Fibroblast of mammary gland (primary cell): ENCODE measurements at regions not wholly inside any gene's neighbourhood (a gene's known extent, or its start where the extent isn't known, plus 50 kb on each side); places are given as distances from the start of the nearest gene placed in this dataset.
A peak's percentile ranks its signal among the peaks of the same experiment; 100 is the strongest.

ENCODE experiments used
- DNase-seq: peaks from one replicate; pipeline ENCODE4 v3.0.0-alpha.2; 2010; ENCODE audit warnings: low read depth
- H3K4me3 ChIP-seq: 2 replicates; pipeline ENCODE4 v1.5.1; 2011; ENCODE audit warnings: low read depth, mild to moderate bottlenecking, low read length, moderate library complexity; ENCODE audit not compliant: control insufficient read depth
- TF ChIP-seq, protein P1 (sequence below): conservative IDR thresholded peaks from 2 replicates; pipeline ENCODE4 v1.5.1; 2011; ENCODE audit warnings: low read depth, low read length, inconsistent platforms; ENCODE audit not compliant: control insufficient read depth, insufficient read depth

DNA sequence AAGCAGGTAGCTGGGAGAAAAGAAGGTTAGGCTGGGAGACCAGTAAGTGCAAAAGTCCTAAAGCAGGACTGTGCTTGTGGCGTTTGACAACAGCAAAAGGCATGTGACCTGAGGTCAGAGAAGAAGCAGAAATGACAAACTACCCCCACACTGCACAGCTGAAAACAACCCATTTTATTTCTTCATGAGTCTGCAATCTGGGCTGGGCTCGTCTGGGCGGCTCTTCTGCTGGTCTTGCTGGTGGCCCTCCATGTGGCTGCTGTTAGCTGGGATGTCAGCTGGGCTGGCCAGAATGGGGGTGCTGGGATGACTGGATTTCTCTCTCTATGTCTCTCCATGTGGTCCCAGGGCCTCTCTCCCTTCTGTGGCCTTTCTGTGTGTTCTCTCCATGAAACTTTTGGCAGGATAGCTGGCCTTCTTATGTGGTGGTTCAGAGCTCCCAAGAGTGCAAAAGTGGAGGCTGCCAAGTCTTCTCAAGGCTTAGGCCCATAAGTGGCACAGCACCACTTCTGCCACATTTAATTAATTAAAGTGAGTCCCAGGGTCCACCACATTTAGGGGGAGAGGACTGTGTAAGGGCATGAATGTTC, 128.6 kb downstream of the RIPK4 start:
- DNase-seq, result no peak
- H3K4me3 ChIP-seq, result no peak overlapping the region
- TF ChIP-seq, protein P1, sequence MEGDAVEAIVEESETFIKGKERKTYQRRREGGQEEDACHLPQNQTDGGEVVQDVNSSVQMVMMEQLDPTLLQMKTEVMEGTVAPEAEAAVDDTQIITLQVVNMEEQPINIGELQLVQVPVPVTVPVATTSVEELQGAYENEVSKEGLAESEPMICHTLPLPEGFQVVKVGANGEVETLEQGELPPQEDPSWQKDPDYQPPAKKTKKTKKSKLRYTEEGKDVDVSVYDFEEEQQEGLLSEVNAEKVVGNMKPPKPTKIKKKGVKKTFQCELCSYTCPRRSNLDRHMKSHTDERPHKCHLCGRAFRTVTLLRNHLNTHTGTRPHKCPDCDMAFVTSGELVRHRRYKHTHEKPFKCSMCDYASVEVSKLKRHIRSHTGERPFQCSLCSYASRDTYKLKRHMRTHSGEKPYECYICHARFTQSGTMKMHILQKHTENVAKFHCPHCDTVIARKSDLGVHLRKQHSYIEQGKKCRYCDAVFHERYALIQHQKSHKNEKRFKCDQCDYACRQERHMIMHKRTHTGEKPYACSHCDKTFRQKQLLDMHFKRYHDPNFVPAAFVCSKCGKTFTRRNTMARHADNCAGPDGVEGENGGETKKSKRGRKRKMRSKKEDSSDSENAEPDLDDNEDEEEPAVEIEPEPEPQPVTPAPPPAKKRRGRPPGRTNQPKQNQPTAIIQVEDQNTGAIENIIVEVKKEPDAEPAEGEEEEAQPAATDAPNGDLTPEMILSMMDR, result no peak

DNA sequence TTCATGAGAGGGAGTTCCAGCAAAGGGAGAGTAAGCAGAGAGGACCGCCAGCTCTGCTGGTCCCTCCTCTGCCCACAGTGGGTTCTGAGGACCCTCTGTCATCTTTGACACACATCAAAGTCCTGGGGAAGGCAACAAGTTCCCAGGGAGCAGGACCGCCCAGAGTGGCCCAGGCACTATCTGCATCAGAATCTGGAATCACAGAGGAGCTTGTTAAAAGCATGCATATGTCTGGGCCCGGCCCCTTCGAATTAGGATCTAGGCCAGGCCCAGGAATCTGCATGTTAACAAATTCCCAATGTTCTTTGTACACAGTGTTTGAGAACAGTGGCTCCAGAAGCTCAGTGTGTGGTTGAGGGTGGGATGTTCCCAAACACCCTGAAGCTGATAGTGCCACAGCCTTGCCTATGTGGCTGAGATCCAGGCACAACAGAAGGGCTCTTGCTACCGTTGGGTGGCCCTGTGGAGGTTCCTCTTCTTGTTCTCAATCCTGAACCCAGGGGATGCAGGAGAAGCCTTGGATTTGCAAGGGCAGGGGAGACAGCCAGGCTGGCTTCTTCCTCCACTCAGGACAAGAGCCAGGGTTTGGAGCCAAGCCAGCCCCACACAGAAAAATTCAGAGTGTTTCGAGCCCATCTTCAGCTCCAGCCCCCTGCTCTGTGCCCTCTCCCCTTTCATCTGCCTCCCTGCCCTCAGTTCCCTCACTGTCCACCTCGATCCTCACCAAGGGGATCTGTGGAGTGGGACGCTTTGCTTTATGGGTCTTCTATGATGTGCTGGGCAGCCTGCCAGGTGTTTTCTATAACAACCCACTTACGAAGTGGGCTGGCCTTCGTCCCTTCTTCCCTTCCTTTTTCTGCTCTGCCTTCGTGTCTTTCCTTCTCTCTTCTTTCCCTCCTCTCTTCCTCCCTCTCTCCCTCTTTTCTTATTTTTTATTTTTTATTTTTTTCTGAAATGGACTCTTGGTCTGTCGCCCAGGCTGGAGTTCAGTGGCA, 129.0 kb upstream of the TMPRSS2 start:
- TF ChIP-seq, protein P1, result no peak
- no peak for DNase-seq
- no peak overlapping the region for H3K4me3 ChIP-seq

DNA sequence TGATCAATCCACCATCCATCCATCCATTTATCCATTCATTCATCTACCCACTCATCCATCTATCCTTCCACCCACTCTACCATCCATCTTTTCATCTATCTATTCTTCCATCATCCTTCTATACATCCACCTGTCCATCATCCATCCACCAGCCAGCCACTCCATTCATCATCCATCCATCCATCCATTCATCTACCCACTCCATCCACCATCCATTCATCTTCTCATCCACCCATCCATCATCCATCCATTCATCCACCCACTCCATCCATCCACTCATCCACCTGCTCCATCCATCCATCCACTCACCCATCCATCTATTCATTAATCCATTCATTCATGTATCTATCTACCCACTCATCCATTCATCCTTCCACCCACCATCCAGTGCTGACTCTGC, 127.9 kb upstream of the TMPRSS2 start:
- TF ChIP-seq, protein P1, result no peak
- DNase-seq, result no peak
- H3K4me3 ChIP-seq, result no peak overlapping the region

DNA sequence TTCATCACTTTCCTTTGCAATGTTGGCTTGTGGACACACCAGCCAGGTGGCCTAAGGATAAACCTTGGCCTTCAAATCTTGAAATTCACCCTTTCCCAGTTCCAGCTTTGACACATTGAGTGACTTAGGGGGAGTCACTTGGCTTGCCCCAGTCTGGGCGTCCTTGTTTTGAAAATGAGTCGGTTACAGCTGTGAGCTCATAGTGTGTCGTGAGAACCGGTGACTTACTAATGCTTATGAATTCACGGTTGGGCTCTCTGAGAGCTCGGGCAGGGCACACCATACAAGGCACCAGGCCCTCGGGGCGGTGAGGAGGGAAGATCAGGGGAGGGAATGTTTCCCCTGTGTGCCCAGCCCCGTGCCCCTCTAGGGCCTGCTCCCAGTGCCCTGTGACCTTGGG, 126.9 kb upstream of the TMPRSS2 start:
- DNase-seq, result peak; percentile 91
- TF ChIP-seq, protein P1, result no peak
- no peak overlapping the region for H3K4me3 ChIP-seq

DNA sequence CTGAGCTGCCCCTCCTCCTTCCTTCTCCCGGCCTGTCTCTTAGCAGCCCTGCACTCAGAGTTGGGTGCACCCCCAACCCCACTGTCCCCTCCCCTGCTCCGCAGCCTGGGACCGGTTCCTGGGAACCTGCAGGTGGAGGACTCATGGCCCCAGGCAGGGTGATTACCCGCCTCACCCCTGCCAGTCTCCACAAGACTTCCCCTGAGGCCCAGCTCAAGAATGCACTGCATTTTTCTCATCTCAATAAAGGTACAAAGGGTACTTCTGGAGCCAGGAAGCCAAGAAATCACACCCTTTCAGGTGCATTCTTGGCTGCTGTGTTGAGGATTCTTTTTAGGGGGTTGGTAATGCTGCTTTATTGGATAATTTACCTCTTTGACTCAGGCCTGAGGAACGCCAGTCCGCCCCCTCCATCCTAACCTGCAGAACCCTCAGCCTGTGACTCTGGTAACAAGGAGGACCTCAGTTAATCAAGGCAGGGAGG, 126.3 kb upstream of the TMPRSS2 start:
- no peak for DNase-seq
- no peak overlapping the region for H3K4me3 ChIP-seq
- TF ChIP-seq, protein P1, result no peak

DNA sequence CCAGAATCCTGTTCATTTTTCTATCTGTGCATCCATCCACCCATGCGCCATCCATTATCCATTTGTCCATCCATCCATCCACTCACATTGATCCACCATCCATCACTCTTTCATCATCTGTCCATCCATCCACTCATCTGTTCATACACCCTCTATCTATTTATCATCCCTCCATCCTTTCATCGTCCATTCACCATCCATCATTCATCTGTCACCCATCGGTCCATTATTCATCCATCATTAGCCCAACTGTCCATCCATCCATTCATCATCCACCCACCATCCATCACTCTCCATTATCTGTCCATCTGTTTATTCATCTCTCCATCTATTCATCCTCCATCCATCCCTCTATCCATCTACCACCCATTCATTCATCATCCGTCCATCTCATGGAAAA, 125.7 kb upstream of the TMPRSS2 start:
- DNase-seq, result no peak
- TF ChIP-seq, protein P1, result no peak
- no peak overlapping the region for H3K4me3 ChIP-seq
